ENCODE measurements at regions not wholly inside any gene's neighbourhood (a gene's known extent, or its start where the extent isn't known, plus 50 kb on each side); places are given as distances from the start of the nearest gene placed in this dataset.

- H3K4me1 Mint-ChIP-seq (ENCODE audit: low read depth): no peaks in the 10 kb centered on the region
- no peaks in the 10 kb centered on the region for H3K27me3 Mint-ChIP-seq
- no peak overlapping the region for H3K4me3 Mint-ChIP-seq
- H3K4me3 ChIP-seq (ENCODE audit: low read length): no peak overlapping the region
- no peaks in the 10 kb centered on the region for H3K27me3 ChIP-seq (ENCODE audit: control insufficient read depth in 1 of 2, insufficient read depth in 2 of 2, low read length in 2 of 2)
- intact Hi-C loops (cut with DNase I, micrococcal nuclease): no loop called here
- TF ChIP-seq CTCF (IDR thresholded peaks at IDR 0.05): no peak
- no peak for ATAC-seq (ENCODE audit: poor library complexity)
- H3K9me3 ChIP-seq (ENCODE audit: control insufficient read depth in 1 of 2, insufficient read depth in 1 of 2, low read length in 2 of 2): peaks cover 0 to 3% of the 10 kb centered on the region in 2 experiments
- no peaks in the 10 kb centered on the region for H3K36me3 Mint-ChIP-seq (ENCODE audit: low read depth)
- DNase-seq: no peak
- no peaks in the 10 kb centered on the region for H3K36me3 ChIP-seq (ENCODE audit: insufficient read depth, low read length)
- no peak overlapping the region for H3K27ac ChIP-seq (ENCODE audit: low read depth in 1 of 2, low read length in 2 of 2)
- ChIA-PET POLR2A (no interaction called here), CTCF (no interaction called here)
- H3K4me1 ChIP-seq (ENCODE audit: insufficient read depth, low read length): no peaks in the 10 kb centered on the region
- H3K9me3 Mint-ChIP-seq: peaks cover 9% of the 10 kb centered on the region
- no peak overlapping the region for H3K27ac Mint-ChIP-seq
Observed at GRCh38 chr5:26259081-26259480, 779.3 kb downstream of the CDH9 start.

GRCh38 chr5:26245321-26245720 is 793.1 kb downstream of the CDH9 start:
- H3K9me3 Mint-ChIP-seq: peaks cover 3% of the 10 kb centered on the region
- no peaks in the 10 kb centered on the region for H3K27me3 Mint-ChIP-seq
- H3K4me3 Mint-ChIP-seq: no peak overlapping the region
- H3K4me1 ChIP-seq (ENCODE audit: insufficient read depth, low read length): no peaks in the 10 kb centered on the region
- DNase-seq: no peak
- no peaks in the 10 kb centered on the region for H3K27me3 ChIP-seq (ENCODE audit: control insufficient read depth in 1 of 2, insufficient read depth in 2 of 2, low read length in 2 of 2)
- H3K27ac Mint-ChIP-seq: no peak overlapping the region
- no peaks in the 10 kb centered on the region for H3K36me3 Mint-ChIP-seq (ENCODE audit: low read depth)
- ChIA-PET CTCF (no interaction called here), POLR2A (no interaction called here)
- intact Hi-C loops (cut with DNase I, micrococcal nuclease): no loop called here
- H3K9me3 ChIP-seq (ENCODE audit: control insufficient read depth in 1 of 2, insufficient read depth in 1 of 2, low read length in 2 of 2): peaks cover 0 to 5% of the 10 kb centered on the region in 2 experiments
- no peak overlapping the region for H3K4me3 ChIP-seq (ENCODE audit: low read length)
- no peak overlapping the region for H3K27ac ChIP-seq (ENCODE audit: low read depth in 1 of 2, low read length in 2 of 2)
- H3K4me1 Mint-ChIP-seq (ENCODE audit: low read depth): no peaks in the 10 kb centered on the region
- TF ChIP-seq CTCF (IDR thresholded peaks at IDR 0.05): no peak
- ATAC-seq (ENCODE audit: poor library complexity): no peak
- H3K36me3 ChIP-seq (ENCODE audit: insufficient read depth, low read length): no peaks in the 10 kb centered on the region

- H3K36me3 ChIP-seq (ENCODE audit: insufficient read depth, low read length): no peaks in the 10 kb centered on the region
- Mint-ChIP-seq H3K9me3 (peaks cover 12% of the 10 kb centered on the region), H3K36me3 (ENCODE audit: low read depth) (no peaks in the 10 kb centered on the region), H3K4me1 (ENCODE audit: low read depth) (no peaks in the 10 kb centered on the region), H3K27me3 (no peaks in the 10 kb centered on the region), H3K4me3 (no peak overlapping the region), H3K27ac (no peak overlapping the region)
- no peaks in the 10 kb centered on the region for H3K4me1 ChIP-seq (ENCODE audit: insufficient read depth, low read length)
- ATAC-seq (ENCODE audit: poor library complexity): no peak
- no peak for DNase-seq
- H3K27me3 ChIP-seq (ENCODE audit: control insufficient read depth in 1 of 2, insufficient read depth in 2 of 2, low read length in 2 of 2): no peaks in the 10 kb centered on the region
- no peak overlapping the region for H3K27ac ChIP-seq (ENCODE audit: low read depth in 1 of 2, low read length in 2 of 2)
- peaks cover 0 to 27% of the 10 kb centered on the region in 2 experiments for H3K9me3 ChIP-seq (ENCODE audit: control insufficient read depth in 1 of 2, insufficient read depth in 1 of 2, low read length in 2 of 2)
- no peak overlapping the region for H3K4me3 ChIP-seq (ENCODE audit: low read length)
- ChIA-PET POLR2A (no interaction called here), CTCF (no interaction called here)
- intact Hi-C loops (cut with DNase I, micrococcal nuclease): no loop called here
- TF ChIP-seq CTCF (IDR thresholded peaks at IDR 0.05): no peak
Observed at GRCh38 chr5:26239588-26239987, 798.8 kb downstream of the CDH9 start.

All from CD4-positive, alpha-beta T cell (primary cell).